Activated CD4-positive, alpha-beta T cell treated with anti-CD3 and anti-CD28 coated beads, Interleukin-2, amount 50 U/mL, for 48 hours (primary cell): ENCODE measurements at regions not wholly inside any gene's neighbourhood (a gene's known extent, or its start where the extent isn't known, plus 50 kb on each side); places are given as distances from the start of the nearest gene placed in this dataset.

Experiments used
- DNase-seq, 2 experiments: peaks; one replicate each; pipeline ENCODE4 v3.0.0-alpha.2; 2020

DNA sequence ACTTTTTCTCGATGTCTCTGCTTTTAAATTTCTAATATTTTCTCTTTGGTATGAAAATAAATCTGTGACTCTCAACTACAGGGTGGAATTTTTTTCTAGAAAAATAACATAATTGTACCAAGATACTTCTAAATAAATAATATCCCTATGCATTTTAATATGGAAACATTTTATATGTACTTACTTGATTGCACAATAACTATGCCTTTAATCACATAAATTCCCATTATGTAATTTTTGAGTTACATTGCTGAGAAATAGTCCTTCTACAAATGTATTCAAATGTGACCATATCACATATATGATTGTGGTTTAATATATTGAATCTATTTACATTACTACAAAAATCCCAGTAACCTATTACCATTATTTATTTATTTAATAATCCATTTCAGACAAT is 1543.3 kb upstream of the PABPC4L start:
- DNase-seq, result no peak

DNA sequence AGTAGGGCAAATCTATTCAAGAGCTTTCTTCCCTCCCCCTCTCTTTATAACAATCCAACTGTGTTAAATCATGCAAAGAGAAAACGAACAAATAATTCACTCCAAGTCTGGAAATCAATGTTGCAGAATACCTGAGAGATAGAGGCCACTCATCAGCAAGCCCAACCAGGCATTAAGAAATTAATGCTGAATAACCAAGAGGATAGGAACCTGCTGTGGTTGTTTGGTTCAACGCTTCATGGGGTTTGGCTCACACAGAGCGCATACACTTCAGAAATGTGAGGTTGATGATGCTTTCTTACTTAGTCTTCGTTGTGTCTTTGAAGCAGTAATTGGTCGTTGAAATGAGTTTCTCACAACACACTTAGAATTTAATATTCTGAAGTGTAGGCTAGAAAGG is 1540.0 kb upstream of the PABPC4L start:
- no peak for DNase-seq

DNA sequence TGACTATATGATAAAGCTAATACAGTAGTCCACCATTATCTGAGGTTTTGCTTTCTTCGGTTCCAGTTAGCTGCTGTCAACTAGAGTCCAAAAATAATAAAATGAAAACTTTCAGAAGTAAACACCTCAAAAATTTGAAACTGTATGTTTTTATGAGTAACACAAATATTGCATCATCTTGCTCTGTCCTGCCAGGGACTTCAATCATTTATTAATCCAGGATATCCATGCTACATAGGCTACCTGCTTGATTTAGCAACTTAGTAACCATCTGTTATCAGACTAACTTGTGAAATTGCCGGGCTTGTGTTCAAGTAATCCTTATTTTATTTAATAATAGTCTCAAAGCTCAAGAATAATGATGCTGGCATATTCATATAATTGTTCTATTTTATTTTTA is 1537.8 kb upstream of the PABPC4L start:
- no peak for DNase-seq

DNA sequence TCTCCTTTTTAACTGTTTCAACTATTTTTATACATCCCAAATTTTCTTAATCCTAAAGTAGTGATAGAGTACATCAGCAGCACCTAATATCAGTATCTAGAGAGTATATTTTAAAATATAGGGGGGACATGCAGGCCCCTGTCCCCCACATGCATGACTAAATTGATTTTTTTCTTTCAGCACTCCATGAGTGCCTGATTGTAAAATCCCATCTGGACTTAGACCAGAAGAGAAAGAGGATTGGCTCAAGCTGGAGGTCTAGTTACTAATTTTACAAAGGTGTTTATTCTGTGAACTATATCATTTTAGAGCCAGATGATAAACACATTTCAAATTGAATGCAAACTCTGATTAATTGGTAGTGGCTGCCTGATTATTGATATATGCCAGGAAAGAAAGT is 1533.9 kb upstream of the PABPC4L start:
- DNase-seq, result no peak

DNA sequence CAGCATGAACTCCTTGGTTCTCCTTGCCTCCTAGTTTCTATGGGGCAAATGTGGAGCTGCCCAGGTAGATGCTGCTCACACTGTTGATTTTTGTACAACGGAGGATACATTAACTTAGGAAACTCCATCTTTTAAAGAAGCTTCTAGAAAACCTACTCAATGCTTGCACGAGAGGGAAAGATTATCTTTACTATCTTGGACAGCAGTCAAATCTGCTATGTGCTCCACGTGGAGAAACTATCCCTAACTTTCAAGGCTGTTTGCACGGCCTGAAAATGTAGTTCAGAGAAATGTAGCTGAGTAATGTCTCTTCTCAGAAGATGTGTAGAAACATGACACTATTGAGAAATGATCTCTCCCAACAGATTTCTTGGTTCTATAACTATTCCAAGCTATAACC is 1530.9 kb upstream of the PABPC4L start:
- DNase-seq, result no peak

DNA sequence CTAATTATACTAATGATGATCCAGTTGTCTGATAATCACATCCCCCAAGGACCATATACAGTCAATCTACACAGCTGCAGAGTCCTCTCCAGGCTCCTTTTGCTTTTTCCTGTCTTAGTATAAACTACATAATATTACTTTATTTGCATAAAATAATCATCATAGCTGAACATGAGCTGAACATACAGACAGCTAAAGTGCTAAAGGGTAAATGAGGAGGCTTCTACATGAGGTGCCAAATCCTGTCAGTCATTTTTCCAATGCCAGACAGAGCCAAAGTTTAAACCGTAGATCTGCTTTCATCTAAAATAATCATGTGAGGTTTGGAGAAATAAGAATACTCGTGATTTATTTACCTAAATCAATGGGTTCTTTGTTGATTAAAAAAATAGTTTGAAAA is 1530.1 kb upstream of the PABPC4L start:
- no peak for DNase-seq

DNA sequence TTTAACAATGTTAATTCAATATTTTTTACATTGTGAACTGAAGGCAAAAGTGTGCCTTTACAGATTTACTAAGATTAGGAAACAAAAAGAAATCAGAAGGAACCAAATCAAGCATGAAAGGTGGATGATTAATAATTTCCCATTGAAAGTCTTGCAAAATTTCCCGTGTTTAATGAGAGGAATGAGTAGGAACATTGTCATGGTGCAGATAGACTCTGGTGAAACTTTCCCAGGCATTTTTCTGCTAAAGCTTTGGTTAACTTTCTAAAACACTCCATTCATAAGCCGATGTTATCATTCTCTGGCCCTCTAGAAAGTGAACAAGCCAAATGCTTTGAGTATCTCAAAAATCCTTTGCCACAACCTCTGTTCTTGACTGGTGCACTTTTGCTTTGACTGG is 1522.8 kb upstream of the PABPC4L start:
- DNase-seq, result no peak

DNA sequence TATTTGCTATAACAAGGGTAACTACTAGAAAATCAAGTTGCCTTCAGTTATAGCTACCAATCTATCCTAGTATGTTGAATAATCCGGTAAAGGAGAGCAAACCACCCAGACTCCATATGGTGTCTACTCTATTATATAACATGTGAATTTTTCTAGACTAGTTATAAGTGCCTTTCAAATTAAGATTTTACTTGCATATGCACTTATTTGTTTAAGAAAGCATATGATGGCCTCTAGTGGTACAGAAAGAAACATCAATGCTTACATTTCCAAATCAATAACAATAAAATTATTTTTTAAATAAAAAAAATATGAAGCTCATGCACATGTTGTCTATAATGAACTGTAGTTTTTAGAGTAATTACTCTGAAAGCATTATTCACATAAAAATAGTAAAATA is 1516.4 kb upstream of the PABPC4L start:
- DNase-seq, result no peak

DNA sequence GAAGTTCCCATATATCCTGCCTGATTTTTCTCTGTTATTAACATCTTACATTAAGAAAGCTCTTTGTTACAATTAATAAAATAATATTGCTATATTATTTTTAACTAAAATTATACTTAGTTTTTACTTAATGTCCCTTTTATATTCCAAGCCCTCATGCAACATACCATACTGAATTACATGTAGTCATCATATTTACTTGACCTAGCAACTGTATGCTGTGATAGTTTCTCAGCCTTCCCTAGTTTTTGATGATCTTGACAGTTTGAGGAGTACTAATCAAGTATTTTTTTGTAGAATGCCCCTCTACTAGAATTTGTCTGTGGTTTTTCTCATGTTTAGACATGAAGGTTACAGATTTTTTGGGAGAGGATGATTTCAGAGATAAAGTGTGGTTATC is 1503.8 kb upstream of the PABPC4L start:
- no peak for DNase-seq

DNA sequence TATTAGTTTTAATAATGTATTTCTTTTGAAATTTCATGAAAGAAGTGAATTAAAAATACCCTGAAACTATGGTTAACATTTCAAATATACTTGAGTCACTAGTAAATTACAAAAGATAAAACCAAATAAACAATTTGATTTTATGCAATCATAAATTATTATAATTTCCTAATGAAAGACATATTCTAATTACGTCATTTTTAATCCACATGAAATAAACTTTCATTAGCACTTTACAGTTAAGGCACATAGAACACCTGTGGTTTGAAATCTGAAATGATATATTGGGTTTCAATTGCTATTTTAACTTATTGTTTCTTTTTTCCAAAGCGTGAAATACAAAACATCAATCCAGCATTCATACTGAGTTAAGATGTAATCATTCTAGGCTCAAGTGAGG is 1492.5 kb upstream of the PABPC4L start:
- DNase-seq, result no peak

DNA sequence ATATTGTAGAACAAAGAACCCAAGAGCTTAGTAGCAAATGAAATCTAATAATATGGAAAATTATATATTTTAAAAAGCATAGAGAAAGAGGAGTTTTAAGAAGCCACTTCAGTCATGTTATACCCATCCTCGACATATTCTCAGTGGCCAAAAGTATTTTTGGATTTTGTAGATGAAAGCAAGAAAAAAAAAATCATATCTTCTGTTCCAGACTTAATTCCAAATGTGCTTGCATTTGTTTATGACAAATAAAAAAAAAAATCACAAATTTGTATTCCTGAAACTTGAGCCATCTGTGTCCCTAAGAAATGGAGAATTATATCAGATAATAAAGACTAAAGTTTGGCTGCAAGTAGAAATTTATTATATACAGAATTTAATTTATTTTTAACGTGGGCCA is 1482.4 kb upstream of the PABPC4L start:
- DNase-seq, result no peak

DNA sequence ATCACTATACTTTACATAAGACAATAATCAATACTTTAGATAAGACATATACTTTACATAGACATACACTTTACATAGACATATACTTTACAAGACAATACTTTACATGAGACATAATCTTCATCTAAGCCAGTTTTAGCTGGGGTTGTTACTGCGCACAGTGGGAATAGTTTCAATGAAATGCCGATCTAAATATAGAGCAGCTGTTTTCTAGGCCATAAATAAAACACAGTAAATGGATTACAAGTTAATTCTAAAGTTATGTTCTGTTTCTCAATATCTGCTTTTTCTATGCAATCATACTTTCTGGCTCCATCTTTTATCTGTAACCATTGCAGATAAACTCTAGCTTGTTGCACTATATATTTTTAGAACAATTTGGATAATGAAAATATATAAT is 1470.6 kb upstream of the PABPC4L start:
- no peak for DNase-seq

DNA sequence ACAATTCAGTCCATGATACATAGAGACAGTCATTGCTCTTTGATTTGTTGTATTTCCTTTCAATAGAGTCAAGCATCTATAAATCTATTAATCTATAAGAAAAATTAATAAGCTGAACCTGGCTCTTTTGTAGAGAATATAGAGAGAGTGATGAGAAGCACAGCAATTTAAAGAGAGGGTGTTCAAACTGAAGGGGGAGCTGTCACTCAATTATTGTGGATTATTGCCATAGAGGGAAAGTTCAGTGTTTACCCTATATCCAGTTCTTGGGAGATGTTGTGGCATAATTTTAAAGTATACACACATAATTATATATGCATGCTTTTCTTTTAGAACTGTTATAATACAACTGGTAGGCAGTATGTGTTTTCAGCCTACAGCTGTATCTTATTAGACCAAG is 1469.0 kb upstream of the PABPC4L start:
- DNase-seq, result no peak
